T-helper 2 cell treated with Interferon-gamma antibody and Interleukin-4, amounts not matched to agents 5 μg/mL and 100 μg/mL, for 36 hours (primary cell): ENCODE measurements at regions not wholly inside any gene's neighbourhood (a gene's known extent, or its start where the extent isn't known, plus 50 kb on each side); places are given as distances from the start of the nearest gene placed in this dataset.
"Not testable (repeated sequence)": the region's sequence is repeated elsewhere in the genome, so short reads cannot be mapped to it uniquely, and the experiment has no call there.

Source experiments
- DNase-seq: peaks from one replicate; pipeline ENCODE4 v3.0.0; 2021; ENCODE audit warnings: low spot score
- H3K27ac Mint-ChIP-seq: one replicate; pipeline ENCODE4 v1.8.0; 2021; ENCODE audit warnings: mild to moderate bottlenecking, mixed read lengths
- H3K27me3 Mint-ChIP-seq: one replicate; pipeline ENCODE4 v1.8.0; 2021; ENCODE audit warnings: low read depth, mixed read lengths
- H3K36me3 Mint-ChIP-seq: one replicate; pipeline ENCODE4 v1.8.0; 2021; ENCODE audit warnings: low read depth, mixed read lengths
- H3K4me1 Mint-ChIP-seq: one replicate; pipeline ENCODE4 v1.8.0; 2021; ENCODE audit warnings: low read depth, mixed read lengths
- H3K4me3 Mint-ChIP-seq: one replicate; pipeline ENCODE4 v1.8.0; 2022; ENCODE audit warnings: mild to moderate bottlenecking, moderate library complexity, mixed read lengths
- H3K9me3 Mint-ChIP-seq: one replicate; pipeline ENCODE4 v1.8.0; 2021; ENCODE audit warnings: mixed read lengths

DNA sequence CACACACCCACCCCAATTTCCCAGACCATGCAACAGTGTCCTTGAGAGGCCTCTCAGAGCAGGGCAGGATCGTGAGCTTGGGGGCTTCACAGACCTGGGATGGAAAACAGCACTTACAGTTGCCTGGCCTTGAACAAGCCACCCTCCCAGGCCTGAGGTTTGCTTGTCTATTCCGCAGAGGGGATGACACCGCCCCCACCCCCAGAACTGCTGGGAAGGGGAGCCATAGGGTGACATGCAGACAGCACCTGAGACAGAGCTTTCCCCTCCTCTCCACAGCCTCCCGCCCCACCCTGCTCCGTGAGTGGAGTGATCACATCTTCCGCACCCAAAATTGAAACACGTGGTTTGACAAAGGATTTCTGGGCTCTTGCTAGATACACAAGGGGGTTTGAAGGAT, 131.5 kb upstream of the TNRC6C start:
- Mint-ChIP-seq H3K9me3 (no peaks in the 10 kb centered on the region), H3K4me1 (peaks cover 2% of the 10 kb centered on the region), H3K4me3 (no peak overlapping the region), H3K27me3 (peaks cover 5% of the 10 kb centered on the region), H3K36me3 (no peaks in the 10 kb centered on the region), H3K27ac (no peak overlapping the region)
- no peak for DNase-seq

DNA sequence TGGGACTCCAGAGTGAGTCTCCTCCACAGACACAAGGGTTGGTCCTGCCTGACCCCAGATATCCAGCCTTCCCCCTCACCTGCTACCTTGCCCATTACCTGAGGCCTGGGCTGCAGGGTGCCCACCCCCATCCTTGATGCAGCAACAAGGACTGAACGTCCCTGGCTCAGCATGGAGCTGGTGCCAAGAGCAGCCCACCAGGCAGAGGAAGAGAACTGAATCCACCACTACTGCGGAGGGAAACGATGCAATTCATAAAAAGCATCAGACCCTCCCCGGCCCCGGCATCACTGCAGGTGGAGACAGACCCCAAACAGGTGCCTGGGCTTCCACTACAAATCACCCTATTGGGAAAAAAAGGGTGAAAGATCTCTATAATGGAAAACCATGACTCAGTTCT, 131.0 kb upstream of the TNRC6C start:
- no peaks in the 10 kb centered on the region for H3K9me3 Mint-ChIP-seq
- H3K4me3 Mint-ChIP-seq, result no peak overlapping the region
- no peak overlapping the region for H3K27ac Mint-ChIP-seq
- H3K36me3 Mint-ChIP-seq, result no peaks in the 10 kb centered on the region
- peaks cover 2% of the 10 kb centered on the region for H3K4me1 Mint-ChIP-seq
- H3K27me3 Mint-ChIP-seq, result peaks cover 8% of the 10 kb centered on the region
- DNase-seq, result no peak

DNA sequence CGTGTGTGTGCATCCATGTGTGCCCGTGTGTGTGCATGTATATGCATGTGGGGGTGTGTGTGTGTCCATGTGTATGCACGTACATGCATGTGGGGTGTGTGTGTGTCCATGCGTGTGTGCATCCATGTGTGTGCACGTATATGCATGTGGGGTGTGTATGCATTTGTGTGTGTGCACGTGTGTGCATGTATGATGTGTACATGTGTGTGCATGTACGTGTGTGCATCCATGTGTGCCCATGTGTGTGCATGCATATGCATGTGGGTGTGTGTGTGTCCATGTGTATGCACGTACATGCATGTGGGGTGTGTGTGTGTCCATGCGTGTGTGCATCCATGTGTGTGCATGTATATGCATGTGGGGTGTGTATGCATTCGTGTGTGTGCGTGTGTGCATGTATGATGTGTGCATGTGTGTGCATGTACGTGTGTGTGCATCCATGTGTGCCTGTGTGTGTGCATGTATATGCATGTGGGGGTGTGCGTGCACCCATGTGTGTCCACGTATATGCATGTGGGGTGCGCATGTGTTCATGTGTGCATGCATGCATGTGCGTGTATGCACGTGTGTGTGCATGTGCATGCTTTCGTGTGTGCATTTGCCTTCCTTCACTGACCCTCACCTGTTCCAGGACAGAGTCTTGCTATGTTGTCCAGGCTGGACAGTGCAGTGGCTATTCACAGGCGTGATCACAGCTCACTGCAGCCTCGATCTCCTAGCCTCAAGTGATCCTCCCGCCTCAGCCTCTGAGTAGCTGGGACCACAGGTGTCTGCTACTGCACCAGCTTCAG, 129.6 kb upstream of the TNRC6C start:
- DNase-seq, result no peak
- H3K36me3 Mint-ChIP-seq, result no peaks in the 10 kb centered on the region
- H3K4me3 Mint-ChIP-seq, result no peak overlapping the region
- H3K9me3 Mint-ChIP-seq, result no peaks in the 10 kb centered on the region
- H3K4me1 Mint-ChIP-seq, result peaks cover 7% of the 10 kb centered on the region
- peaks cover 9% of the 10 kb centered on the region for H3K27me3 Mint-ChIP-seq
- H3K27ac Mint-ChIP-seq, result no peak overlapping the region

DNA sequence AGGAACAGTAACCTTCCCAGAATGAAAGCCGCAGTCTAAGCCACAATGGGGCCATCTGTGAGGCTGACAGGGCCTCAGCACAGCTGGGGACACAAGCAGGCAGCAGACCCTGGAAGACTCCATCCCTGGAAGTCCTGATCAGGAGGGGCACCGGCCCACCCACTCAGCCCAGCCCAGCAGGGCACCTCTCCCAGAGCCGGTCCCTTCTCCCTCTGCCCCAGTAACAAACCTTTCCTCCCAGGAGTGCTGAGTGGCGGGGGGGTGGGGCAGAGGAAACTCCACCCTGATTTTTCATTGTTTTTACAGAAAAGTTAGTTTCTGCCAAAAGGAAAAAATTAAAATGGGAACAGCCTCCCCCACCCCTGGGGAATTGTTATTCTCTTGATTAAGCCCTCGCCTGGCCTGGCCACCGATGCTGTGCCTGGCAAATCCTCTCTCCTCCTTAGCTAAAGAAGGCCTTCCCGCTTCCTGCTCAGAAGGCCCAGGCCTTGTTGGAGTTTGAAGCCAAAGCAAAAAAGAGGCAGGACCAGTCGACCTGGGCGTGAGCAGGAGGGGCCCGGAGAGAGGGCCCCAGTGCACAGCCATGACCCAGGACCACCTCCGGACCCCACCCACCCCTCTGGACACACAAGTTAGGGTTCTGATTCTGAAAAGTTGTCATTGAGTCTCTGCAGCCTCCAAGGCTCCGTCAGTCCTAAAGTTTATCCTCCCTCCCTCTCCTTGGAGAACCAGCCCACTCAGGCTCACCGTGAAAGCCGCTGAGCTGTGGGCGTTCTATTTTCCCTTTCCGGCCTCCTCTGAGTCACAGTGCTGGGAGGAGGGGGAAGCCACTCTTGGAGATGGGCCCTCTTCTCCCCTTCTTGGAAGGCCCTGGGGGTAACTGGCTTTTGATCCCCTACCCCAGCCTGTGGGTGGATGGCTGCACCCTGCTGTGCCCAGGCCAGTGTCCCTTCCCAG, 128.4 kb upstream of the TNRC6C start:
- DNase-seq, result no peak
- Mint-ChIP-seq H3K4me3 (no peak overlapping the region), H3K27ac (no peak overlapping the region), H3K4me1 (peaks cover 18% of the 10 kb centered on the region), H3K36me3 (no peaks in the 10 kb centered on the region), H3K9me3 (no peaks in the 10 kb centered on the region), H3K27me3 (peaks cover 8% of the 10 kb centered on the region)

DNA sequence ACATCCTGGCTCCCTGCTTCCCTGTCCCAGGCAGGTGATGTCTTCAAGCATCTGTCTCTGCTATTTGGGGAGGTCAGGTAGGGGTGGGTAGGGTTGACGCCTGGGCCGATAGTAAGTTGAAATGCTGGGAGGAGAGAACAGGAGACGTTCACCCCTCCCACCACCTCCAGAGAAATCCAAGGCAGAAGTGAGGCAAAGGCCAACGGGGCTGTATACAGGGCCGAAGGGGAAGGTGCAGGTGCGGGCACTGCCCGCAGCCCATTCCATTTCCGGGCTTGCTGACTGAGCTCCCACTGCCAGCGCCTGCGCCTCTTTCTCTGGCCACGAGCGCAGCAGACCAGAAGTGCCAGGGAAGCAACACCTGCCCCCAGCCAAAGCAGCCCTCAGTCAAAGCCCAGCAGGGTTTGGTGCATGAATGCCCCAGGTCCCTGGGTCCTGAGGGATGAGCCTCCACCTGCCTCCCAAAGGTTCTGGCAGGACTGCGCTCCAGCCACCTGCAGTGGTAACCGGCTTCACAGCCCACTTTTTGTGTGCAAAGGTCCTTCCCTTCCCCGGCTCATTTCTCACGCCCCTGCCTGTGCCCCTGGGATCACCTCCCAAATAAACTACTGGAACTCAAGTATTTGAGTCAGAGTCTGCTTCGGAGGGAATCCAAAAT, 127.6 kb upstream of the TNRC6C start:
- Mint-ChIP-seq H3K4me1 (peaks cover 21% of the 10 kb centered on the region), H3K4me3 (no peak overlapping the region), H3K27ac (no peak overlapping the region), H3K9me3 (no peaks in the 10 kb centered on the region), H3K27me3 (peaks cover 8% of the 10 kb centered on the region), H3K36me3 (no peaks in the 10 kb centered on the region)
- no peak for DNase-seq

DNA sequence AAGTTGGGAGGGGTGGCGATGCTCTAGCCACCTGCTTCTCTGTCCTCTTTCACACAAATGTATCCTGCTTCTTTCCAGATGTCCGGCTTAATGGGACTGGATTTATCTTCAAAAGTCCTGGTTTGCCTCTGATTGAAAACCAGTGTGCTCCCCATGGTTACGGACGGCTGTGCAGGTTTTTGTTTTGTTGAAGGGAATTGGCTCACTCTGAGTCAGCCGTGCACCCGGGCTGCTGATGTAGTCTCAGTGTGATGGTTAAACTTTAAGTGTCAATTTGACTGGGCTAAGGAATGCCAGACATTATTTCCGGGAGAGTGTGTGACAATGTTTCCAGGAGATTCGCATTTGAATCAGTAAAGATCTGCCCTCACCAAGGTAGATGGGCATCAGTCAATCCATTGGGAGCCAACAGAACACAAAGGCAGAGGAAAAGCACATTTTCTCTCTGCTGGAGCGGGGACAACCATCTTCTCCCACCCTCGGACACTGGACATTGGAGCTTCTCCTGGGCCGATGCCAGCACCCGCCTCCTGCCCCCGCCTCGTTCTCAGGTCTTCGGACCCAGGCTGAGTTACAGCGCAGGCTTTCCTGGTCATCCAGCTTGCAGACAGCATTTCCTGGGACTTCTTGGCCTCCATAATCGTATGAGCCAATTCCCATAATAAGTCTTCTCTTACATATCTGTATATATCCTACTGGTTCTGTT, 126.9 kb upstream of the TNRC6C start:
- Mint-ChIP-seq H3K9me3 (no peaks in the 10 kb centered on the region), H3K4me3 (no peak overlapping the region), H3K4me1 (peaks cover 24% of the 10 kb centered on the region), H3K36me3 (no peaks in the 10 kb centered on the region), H3K27me3 (peaks cover 8% of the 10 kb centered on the region), H3K27ac (no peak overlapping the region)
- DNase-seq, result no peak

DNA sequence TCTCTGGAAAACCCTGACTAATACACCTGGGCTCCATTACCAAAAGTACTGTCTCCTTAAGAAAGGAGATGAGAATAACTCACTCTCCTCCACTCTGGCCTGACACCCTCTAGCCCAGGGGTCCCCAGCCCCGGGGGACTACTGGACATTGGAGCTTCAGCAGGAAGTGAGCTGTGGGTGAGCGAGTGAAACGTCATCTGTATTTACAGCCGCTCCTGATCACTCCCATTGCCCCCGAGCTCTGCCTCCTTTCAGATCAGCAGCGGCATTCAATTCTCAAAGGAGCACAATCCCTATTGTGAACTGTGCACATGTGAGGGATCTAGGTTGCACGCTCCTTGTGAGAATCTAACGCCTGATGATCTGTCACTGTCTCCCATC, 126.3 kb upstream of the TNRC6C start:
- H3K4me3 Mint-ChIP-seq, result no peak overlapping the region
- H3K4me1 Mint-ChIP-seq, result peaks cover 25% of the 10 kb centered on the region
- no peak for DNase-seq
- no peak overlapping the region for H3K27ac Mint-ChIP-seq
- H3K36me3 Mint-ChIP-seq, result no peaks in the 10 kb centered on the region
- peaks cover 8% of the 10 kb centered on the region for H3K27me3 Mint-ChIP-seq
- no peaks in the 10 kb centered on the region for H3K9me3 Mint-ChIP-seq

DNA sequence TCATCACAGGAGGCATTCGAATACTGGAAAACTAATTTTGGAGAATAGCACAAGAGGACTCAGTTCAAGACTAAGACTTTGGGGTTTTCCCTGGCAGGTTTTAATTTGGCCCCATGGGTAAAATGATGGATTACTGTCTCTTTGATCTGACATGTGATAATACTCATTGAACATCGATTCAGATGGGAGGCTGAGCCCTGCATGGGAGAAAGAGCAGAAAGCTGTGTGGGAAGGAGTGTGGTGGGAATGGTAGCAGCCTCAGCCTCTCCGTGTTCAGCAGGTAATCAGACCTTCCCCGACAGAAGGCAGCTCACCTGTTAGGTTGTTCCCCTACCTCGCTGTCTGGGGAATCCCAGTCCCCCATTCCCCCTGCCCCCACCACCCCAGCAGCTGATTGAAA, 124.7 kb upstream of the TNRC6C start:
- no peak for DNase-seq
- no peak overlapping the region for H3K4me3 Mint-ChIP-seq
- no peaks in the 10 kb centered on the region for H3K9me3 Mint-ChIP-seq
- peaks cover 8% of the 10 kb centered on the region for H3K27me3 Mint-ChIP-seq
- H3K27ac Mint-ChIP-seq, result no peak overlapping the region
- H3K36me3 Mint-ChIP-seq, result no peaks in the 10 kb centered on the region
- peaks cover 25% of the 10 kb centered on the region for H3K4me1 Mint-ChIP-seq

DNA sequence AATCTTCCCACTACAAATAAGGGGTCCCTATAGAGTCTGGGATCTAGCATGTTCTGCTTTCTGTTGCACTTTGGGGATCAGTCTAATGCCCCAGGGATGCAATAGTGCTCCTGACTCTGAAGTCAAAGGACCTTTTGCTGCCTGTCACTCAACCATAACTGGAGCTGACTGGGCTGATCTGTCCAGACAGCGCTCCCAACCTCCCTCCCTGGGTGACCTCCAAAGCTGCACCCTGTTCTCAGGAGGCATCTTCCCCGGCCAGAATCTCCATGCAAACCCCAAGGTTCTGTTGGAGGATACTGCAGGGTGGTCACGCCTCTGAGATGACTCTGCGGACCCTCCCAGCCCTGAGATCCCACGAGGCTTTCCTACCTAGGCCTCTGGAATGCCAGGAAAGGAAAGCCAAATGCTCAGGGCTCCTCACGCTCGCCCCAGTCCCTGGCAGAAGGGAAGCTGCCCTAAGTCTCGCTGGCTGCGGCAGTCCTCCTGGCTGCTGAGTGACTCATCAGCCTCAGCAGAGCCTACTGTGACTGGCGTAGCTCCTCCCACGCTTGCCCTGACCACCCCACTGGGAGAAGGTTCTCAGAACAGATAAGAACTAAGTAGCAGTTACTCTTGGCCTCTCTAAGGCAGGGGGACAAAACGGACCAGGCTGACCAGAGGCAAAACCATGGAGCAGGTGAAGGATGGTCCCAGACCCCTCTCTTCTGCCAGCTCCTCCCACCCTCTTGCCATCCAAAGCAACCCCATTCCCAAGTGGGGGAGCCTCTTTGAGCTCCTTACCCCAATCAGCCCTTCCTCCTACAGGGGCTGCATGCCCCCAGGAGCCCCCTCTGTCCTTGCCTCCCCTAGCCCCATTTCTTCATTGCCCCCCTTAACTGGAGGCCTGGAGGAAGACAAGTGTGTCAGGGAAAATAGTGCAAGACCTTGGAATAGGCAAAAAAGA, 124.1 kb upstream of the TNRC6C start:
- Mint-ChIP-seq H3K4me1 (peaks cover 28% of the 10 kb centered on the region), H3K36me3 (no peaks in the 10 kb centered on the region), H3K27me3 (peaks cover 8% of the 10 kb centered on the region), H3K27ac (no peak overlapping the region), H3K4me3 (peak overlapping the region; percentile 55), H3K9me3 (no peaks in the 10 kb centered on the region)
- peak; percentile 82 for DNase-seq

DNA sequence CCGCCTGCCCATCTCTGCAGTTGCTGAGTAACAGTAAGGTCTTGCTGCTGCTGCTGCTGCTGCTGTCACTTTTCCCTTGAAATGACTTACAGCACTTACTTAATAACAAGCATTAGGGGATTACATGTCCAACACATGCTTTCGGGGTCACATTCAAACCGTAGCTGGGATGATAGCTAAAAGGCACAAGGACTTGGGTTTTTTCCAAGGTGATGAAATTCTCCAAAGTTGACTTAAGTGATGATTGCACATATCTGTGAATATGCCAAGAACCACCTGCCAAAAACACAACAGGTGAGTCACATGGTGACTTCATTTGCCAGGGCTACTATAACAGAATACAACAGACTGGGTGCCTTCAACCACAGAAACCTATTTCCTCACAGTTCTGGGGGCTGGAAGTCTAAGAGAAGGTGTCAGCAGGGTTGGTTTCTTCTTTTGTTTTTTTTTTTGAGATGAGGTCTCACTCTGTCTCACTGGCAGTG, 121.9 kb upstream of the TNRC6C start:
- Mint-ChIP-seq H3K36me3 (no peaks in the 10 kb centered on the region), H3K9me3 (no peaks in the 10 kb centered on the region), H3K4me3 (no peak overlapping the region), H3K27ac (peak overlapping the region; percentile 26), H3K27me3 (peaks cover 8% of the 10 kb centered on the region), H3K4me1 (peaks cover 28% of the 10 kb centered on the region)
- DNase-seq, result peak; percentile 57

DNA sequence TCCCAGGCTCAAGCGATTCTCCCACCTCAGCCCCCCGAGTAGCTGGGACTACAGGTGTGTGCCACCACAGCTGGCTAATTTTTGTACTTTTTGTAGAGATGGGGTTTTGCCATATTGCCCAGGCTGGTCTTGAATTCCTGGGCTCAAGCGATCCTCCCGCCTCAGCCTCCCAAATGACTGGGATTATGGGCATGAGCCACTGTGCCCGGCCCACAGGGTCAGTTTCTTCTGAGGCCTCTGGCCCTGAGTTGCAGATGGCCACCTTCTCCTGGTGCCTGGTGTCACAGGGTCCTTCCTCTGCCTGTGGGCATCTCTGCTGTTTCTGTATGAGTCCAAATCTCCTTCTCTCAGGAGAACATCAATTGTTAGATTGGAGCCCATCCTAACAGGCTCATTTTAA, 121.4 kb upstream of the TNRC6C start:
- not testable (repeated sequence) for H3K27ac Mint-ChIP-seq, DNase-seq, H3K9me3 Mint-ChIP-seq, H3K27me3 Mint-ChIP-seq, H3K4me3 Mint-ChIP-seq, H3K36me3 Mint-ChIP-seq
- H3K4me1 Mint-ChIP-seq, result peaks cover 30% of the 10 kb centered on the region

DNA sequence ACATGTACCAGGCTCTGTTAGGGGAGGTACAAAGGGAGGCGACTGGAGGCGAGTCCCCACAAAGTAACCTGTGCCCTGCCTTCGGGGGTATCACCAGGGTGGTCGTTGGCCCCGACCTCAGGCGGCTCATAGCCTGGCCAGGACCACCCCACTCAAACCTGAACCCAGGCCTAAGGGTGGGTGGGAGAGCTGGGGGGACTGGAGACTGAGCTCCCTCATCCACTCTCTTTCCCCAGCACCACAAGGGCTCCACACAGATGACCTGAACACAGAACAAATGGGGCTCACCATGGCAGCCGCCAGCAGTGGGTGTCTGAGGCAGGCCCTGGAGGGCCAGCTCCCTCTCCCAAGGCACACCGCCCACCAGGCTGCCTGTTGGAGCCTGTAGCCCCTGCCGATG, 120.6 kb upstream of the TNRC6C start:
- Mint-ChIP-seq H3K27ac (no peak overlapping the region), H3K36me3 (no peaks in the 10 kb centered on the region), H3K4me1 (peaks cover 38% of the 10 kb centered on the region), H3K4me3 (no peak overlapping the region), H3K9me3 (no peaks in the 10 kb centered on the region), H3K27me3 (peaks cover 2% of the 10 kb centered on the region)
- no peak for DNase-seq
